ENCODE measurements at regions not wholly inside any gene's neighbourhood (a gene's known extent, or its start where the extent isn't known, plus 50 kb on each side); places are given as distances from the start of the nearest gene placed in this dataset.

GRCh38 chr3:150054635-150055034 lies 83.9 kb upstream of the PFN2 start:
- DNase-seq = no peak

- no peak for DNase-seq
Observed at GRCh38 chr3:150050510-150050909, 79.8 kb upstream of the PFN2 start.

- no peak for DNase-seq
Observed at GRCh38 chr3:150049317-150049716, 78.6 kb upstream of the PFN2 start.

DNA sequence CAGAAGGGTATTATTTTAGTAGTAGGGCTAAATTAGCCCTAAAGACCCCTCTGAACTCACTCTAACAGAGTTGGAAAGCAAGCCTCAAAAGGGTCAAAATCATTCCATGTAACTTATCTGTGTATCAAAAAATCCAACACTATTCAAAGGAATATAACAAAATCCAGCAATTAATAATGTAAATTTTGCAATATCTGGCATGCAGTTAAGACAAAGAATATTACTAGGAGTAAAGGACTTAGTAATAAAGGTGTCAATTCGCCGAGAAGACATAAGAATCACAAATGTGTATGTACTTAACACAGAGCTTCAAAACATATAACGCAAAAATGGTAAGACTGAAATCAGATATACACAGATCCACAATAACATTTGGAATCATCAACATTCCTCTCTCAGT lies 71.2 kb upstream of the PFN2 start:
- DNase-seq = no peak

DNA sequence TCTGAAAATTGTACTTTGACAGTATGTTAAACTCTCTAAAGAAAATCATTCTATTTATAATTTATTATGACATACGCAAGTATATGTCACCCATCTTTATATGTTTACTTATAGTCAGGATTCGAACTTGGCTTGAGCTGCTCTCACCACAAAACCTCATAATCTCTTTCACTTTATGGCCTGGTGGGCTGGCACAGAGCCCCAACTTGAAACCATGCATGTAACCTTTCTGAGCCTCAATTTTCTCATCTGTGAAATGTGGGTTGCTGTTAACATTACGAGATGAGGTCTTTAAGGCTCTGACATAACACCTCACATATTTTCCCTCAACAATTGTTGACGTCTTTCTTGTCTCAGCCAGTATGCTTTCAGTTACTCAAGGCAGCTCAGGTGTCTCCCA lies 69.4 kb upstream of the PFN2 start:
- no peak for DNase-seq

- no peak for DNase-seq
Observed at GRCh38 chr3:150038830-150039229, 68.1 kb upstream of the PFN2 start.

DNA sequence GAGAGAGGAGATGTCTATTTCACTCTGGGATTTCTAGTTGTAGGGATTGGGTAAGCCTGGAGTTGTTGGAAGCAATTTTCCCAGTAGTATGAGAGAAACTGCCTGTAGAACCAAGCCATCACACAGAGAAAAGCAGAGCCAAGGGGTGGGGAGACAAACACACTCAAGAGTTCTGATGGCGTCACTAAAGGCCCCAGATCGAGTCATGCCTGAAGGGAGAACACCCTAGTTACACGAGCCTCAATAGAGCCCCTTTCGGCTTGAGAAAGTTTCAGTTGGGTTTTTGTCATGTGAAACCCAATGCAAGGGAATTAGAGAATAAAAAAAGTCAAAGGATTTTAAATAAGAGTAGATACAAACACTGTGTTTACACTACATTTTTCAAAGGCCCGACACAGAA lies 66.1 kb upstream of the PFN2 start:
- no peak for DNase-seq

DNA sequence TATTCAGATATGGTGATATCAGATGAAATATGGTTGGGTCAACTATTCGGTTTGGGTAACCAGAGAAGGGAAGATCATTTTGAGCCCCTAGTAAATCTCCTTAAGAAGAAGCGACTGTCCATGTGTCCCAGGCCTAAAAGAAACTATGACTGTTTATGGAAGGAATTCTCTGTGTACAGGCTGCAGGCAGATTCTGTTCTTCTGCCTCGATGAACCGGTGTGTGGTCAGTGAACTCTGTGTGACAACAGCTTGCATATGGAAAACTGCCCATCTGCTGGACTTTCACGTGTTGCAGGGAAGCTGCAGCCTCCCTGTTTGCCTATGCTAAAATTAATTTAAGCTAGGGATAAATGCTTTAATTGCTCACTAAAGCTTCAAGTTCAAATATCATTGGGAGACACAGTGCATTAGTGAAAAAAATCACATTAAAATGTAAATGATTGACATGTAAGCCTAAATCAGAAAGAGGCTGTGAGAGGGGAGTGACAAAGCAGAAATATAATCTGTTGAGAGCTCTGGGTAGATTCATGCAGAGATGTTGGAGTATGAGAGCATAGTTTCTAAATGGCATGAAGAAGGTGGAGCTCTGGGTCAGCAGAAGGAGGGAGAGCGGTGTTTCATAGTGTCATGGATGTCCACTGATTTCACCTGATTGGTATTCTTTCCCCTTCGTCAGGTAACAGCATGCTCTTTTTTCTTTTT lies 65.4 kb upstream of the PFN2 start:
- DNase-seq = no peak

DNA sequence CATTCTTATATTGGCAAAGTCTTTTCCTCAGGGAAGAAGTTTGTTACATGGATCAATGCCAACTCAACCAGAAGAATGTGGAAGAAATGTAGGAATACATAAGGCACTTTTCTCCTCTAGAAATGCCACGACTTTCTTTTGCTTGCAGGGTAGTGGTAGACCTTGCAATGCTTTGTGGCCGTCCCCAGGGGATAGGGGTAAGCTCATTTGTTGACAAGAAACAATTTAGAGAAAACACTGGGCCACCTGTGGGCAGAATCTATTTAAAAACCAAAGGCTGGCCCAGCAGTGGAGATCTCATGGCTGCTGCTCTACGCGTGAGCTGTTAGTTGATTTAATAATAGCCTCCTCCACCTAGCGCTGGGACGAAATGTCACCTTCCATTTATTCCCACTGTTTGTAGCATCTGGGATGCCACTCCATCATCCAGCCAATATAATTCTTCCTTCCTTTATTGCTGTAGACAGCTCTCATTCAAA lies 64.6 kb upstream of the PFN2 start:
- no peak for DNase-seq

DNA sequence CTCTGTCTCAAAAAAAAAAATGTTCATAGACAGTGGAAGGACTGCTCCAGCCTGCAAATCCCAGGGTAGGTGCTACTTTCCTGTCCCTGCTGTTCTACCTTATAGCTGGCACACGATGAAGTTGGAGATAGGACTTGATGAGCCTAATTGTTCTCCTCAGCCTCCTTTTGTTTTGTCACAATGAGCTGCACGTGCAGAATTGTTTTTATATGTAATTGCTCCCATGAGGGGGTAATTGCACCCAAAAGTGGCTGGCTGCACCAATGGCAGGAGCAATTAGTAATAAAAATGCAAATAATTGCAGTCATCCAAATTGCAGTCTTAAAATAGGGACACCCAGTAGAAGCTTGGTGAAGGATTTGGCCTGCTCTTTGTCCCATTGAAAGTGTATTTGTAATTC lies 63.0 kb upstream of the PFN2 start:
- no peak for DNase-seq

DNA sequence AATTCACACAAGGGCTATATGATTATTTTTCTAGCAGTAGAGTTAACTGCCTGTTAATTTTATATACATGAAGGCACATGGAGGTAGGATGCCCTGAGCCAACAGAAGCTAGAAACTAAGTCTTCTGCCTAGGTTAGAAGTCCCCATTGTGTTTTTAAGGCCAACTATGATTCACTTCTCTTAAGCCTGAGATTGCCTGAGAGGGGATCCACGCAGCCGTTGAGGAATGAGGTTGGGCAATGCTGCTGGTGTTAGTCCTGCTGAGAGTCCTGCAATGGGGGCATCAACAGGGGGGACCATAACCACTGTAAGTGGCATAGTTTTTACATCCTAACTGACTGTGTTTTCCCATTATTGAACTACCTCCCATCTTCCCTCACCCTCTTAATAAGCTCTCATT lies 60.1 kb upstream of the PFN2 start:
- DNase-seq = no peak

GRCh38 chr3:150023239-150023636 lies 52.5 kb upstream of the PFN2 start:
- DNase-seq = no peak

GRCh38 chr3:150022381-150023238 lies 51.9 kb upstream of the PFN2 start:
- no peak for DNase-seq

GRCh38 chr3:150020527-150020926 lies 49.8 kb upstream of the PFN2 start:
- no peak for DNase-seq
